ENCODE measurements at regions not wholly inside any gene's neighbourhood (a gene's known extent, or its start where the extent isn't known, plus 50 kb on each side); places are given as distances from the start of the nearest gene placed in this dataset.
A peak's percentile ranks its signal among the peaks of the same experiment; 100 is the strongest.

GRCh38 chr17:70552230-70552981, 383.1 kb downstream of the KCNJ2 start:
- Histone ChIP-seq H3K36me3 (no peaks in the 10 kb centered on the region), H3K27ac (no peak overlapping the region), H3K4me1 (no peaks in the 10 kb centered on the region), H3K4me3 (no peak overlapping the region), H3K27me3 (no peaks in the 10 kb centered on the region), H3K9me3 (no peaks in the 10 kb centered on the region)
- 27% methylated on average over 8 of the region's 8 CpGs for WGBS
- no peak for DNase-seq (ENCODE audit: low spot score in 2 of 2)
- TF ChIP-seq EP300 (IDR thresholded peaks at IDR 0.05) (no peak), CTCF (IDR thresholded peaks at IDR 0.05) (peak in 1 of 2 donors; percentile 40), POLR2AphosphoS5 (IDR thresholded peaks at IDR 0.05) (no peak), POLR2A (IDR thresholded peaks at IDR 0.05) (no peak)

GRCh38 chr17:70552982-70553334, 383.6 kb downstream of the KCNJ2 start:
- TF ChIP-seq EP300 (IDR thresholded peaks at IDR 0.05), result no peak
- no peak for TF ChIP-seq POLR2A (IDR thresholded peaks at IDR 0.05)
- TF ChIP-seq CTCF (IDR thresholded peaks at IDR 0.05), result no peak
- TF ChIP-seq POLR2AphosphoS5 (IDR thresholded peaks at IDR 0.05), result no peak
- no peaks in the 10 kb centered on the region for H3K4me1 ChIP-seq
- no peak for DNase-seq (ENCODE audit: low spot score in 2 of 2)
- no peaks in the 10 kb centered on the region for H3K27me3 ChIP-seq
- no peaks in the 10 kb centered on the region for H3K36me3 ChIP-seq
- H3K27ac ChIP-seq, result no peak overlapping the region
- H3K9me3 ChIP-seq, result no peaks in the 10 kb centered on the region
- no peak overlapping the region for H3K4me3 ChIP-seq

- Histone ChIP-seq H3K36me3 (no peaks in the 10 kb centered on the region), H3K4me3 (no peak overlapping the region), H3K4me1 (no peaks in the 10 kb centered on the region), H3K27ac (no peak overlapping the region), H3K9me3 (no peaks in the 10 kb centered on the region), H3K27me3 (no peaks in the 10 kb centered on the region)
- DNase-seq (ENCODE audit: low spot score in 2 of 2), result no peak
- TF ChIP-seq POLR2A (IDR thresholded peaks at IDR 0.05) (no peak), POLR2AphosphoS5 (IDR thresholded peaks at IDR 0.05) (no peak), CTCF (IDR thresholded peaks at IDR 0.05) (no peak), EP300 (IDR thresholded peaks at IDR 0.05) (no peak)
Measured at GRCh38 chr17:70555723-70556122, 386.4 kb downstream of the KCNJ2 start.

GRCh38 chr17:70558821-70559220, 389.5 kb downstream of the KCNJ2 start:
- TF ChIP-seq EP300 (IDR thresholded peaks at IDR 0.05) (no peak), POLR2AphosphoS5 (IDR thresholded peaks at IDR 0.05) (no peak), POLR2A (IDR thresholded peaks at IDR 0.05) (no peak), CTCF (IDR thresholded peaks at IDR 0.05) (no peak)
- H3K36me3 ChIP-seq, result no peaks in the 10 kb centered on the region
- no peaks in the 10 kb centered on the region for H3K4me1 ChIP-seq
- H3K27me3 ChIP-seq, result no peaks in the 10 kb centered on the region
- H3K4me3 ChIP-seq, result no peak overlapping the region
- no peak overlapping the region for H3K27ac ChIP-seq
- WGBS, result 63% methylated on average over 3 of the region's 3 CpGs
- DNase-seq (ENCODE audit: low spot score in 2 of 2), result no peak
- no peaks in the 10 kb centered on the region for H3K9me3 ChIP-seq

- H3K9me3 ChIP-seq, result no peaks in the 10 kb centered on the region
- no peak for DNase-seq (ENCODE audit: low spot score in 2 of 2)
- no peaks in the 10 kb centered on the region for H3K36me3 ChIP-seq
- no peaks in the 10 kb centered on the region for H3K4me1 ChIP-seq
- H3K27me3 ChIP-seq, result no peaks in the 10 kb centered on the region
- TF ChIP-seq EP300 (IDR thresholded peaks at IDR 0.05), result no peak
- no peak for TF ChIP-seq POLR2AphosphoS5 (IDR thresholded peaks at IDR 0.05)
- no peak for TF ChIP-seq POLR2A (IDR thresholded peaks at IDR 0.05)
- no peak for TF ChIP-seq CTCF (IDR thresholded peaks at IDR 0.05)
- H3K27ac ChIP-seq, result no peak overlapping the region
- 44% methylated on average over 1 of the region's 1 CpG for WGBS
- no peak overlapping the region for H3K4me3 ChIP-seq
Measured at GRCh38 chr17:70560471-70560870, 391.1 kb downstream of the KCNJ2 start.
